ENCODE measurements at regions not wholly inside any gene's neighbourhood (a gene's known extent, or its start where the extent isn't known, plus 50 kb on each side); places are given as distances from the start of the nearest gene placed in this dataset.
A peak's percentile ranks its signal among the peaks of the same experiment; 100 is the strongest.
"Not testable (repeated sequence)": the region's sequence is repeated elsewhere in the genome, so short reads cannot be mapped to it uniquely, and the experiment has no call there.

DNA sequence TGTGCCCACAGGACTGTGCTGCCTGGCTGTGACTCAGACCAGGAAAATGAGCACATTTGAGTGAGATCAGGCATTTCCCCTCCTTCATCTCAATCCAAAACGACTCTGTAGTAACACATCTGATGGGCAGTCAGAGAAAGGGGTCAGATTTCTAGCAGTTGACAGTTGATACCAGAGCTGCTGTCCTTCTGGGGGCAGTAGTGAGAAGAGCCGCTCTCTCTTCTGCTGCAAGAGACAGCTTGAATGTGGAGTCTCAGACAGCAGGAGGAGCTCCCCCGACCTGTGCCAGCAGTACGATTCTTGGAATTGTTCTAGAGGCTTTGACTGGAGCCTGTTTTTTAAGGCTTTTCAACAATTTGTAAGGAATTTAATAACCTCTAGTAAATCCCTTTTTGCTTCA, 1413.7 kb downstream of the RPIA start:
- DNase-seq; H3K36me3 Mint-ChIP-seq (ENCODE audit: low read depth); H3K4me1 ChIP-seq (ENCODE audit: control insufficient read depth, insufficient read depth, low read length); H3K27ac ChIP-seq (ENCODE audit: low read depth, low read length); H3K27me3 ChIP-seq (ENCODE audit: control insufficient read depth, insufficient read depth, low read length, poor library complexity, severe bottlenecking); H3K9me3 ChIP-seq (ENCODE audit: control insufficient read depth, low read length); H3K27ac Mint-ChIP-seq; H3K4me3 Mint-ChIP-seq; H3K4me1 Mint-ChIP-seq; H3K27me3 Mint-ChIP-seq (ENCODE audit: insufficient read depth); H3K9ac ChIP-seq (ENCODE audit: extremely low read depth, low read length, poor library complexity, severe bottlenecking); H3K9me3 Mint-ChIP-seq; H3K4me3 ChIP-seq (ENCODE audit: low read length); H3K36me3 ChIP-seq (ENCODE audit: control insufficient read depth, insufficient read depth, low read length): not testable (repeated sequence)
- TF ChIP-seq, protein P1, sequence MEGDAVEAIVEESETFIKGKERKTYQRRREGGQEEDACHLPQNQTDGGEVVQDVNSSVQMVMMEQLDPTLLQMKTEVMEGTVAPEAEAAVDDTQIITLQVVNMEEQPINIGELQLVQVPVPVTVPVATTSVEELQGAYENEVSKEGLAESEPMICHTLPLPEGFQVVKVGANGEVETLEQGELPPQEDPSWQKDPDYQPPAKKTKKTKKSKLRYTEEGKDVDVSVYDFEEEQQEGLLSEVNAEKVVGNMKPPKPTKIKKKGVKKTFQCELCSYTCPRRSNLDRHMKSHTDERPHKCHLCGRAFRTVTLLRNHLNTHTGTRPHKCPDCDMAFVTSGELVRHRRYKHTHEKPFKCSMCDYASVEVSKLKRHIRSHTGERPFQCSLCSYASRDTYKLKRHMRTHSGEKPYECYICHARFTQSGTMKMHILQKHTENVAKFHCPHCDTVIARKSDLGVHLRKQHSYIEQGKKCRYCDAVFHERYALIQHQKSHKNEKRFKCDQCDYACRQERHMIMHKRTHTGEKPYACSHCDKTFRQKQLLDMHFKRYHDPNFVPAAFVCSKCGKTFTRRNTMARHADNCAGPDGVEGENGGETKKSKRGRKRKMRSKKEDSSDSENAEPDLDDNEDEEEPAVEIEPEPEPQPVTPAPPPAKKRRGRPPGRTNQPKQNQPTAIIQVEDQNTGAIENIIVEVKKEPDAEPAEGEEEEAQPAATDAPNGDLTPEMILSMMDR (conservative IDR thresholded peaks at IDR 0.05): peak; percentile 64
- WGBS, 2 experiments (ENCODE audit: insufficient coverage in 1 of 2, insufficient read length in 1 of 2): 60% methylated on average over 4 of the region's 4 CpGs; no CpG with 5 or more reads in 1 of the 2 experiments

DNA sequence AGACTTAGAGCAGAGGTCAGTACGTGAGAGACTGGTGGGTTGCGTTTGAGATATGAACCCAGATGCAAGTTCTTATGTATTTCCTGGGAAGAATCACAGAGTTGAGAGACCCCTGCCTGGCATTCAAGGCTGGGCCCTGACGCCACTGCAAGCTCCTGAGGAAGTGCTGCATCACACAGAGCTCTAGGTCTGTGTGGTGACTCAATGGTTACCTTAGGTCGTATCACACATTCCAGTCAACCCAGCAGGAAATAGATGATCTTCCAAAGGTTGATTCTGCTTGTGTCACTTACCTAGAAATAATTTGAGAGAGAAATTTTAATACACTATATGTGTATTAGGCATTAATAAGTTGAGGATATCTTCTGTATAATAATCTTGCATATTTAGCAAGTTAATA, 1431.9 kb downstream of the RPIA start:
- not testable (repeated sequence) for H3K36me3 ChIP-seq (ENCODE audit: control insufficient read depth, insufficient read depth, low read length); H3K4me3 Mint-ChIP-seq; H3K36me3 Mint-ChIP-seq (ENCODE audit: low read depth); H3K27ac ChIP-seq (ENCODE audit: low read depth, low read length); H3K9me3 ChIP-seq (ENCODE audit: control insufficient read depth, low read length); H3K27ac Mint-ChIP-seq; H3K27me3 ChIP-seq (ENCODE audit: control insufficient read depth, insufficient read depth, low read length, poor library complexity, severe bottlenecking); H3K4me3 ChIP-seq (ENCODE audit: low read length); DNase-seq; H3K9me3 Mint-ChIP-seq; H3K4me1 Mint-ChIP-seq; H3K4me1 ChIP-seq (ENCODE audit: control insufficient read depth, insufficient read depth, low read length); H3K9ac ChIP-seq (ENCODE audit: extremely low read depth, low read length, poor library complexity, severe bottlenecking); H3K27me3 Mint-ChIP-seq (ENCODE audit: insufficient read depth)
- WGBS, 2 experiments (ENCODE audit: insufficient coverage in 1 of 2, insufficient read length in 1 of 2): 67 to 74% methylated on average over 1 to 4 of the region's 4 CpGs

DNA sequence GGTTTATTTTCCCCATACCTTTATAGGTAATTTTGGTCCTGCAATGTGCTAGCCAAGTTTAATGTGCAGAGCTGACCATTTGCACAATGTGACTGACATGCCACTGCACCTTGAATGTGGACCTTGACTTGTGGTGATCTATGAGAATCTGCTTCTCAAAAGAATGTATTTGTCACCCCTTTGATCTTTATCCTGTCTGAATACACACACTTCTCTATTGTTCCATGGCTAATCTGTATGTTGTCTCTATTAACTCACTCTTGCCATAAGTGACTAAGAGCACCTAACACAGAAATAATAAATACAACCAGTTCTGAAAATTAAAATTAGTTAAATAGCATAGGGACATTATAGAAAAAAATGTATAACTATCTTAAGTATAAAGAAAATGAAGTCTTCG, 1447.6 kb downstream of the RPIA start:
- not testable (repeated sequence) for H3K27me3 ChIP-seq (ENCODE audit: control insufficient read depth, insufficient read depth, low read length, poor library complexity, severe bottlenecking); H3K9me3 ChIP-seq (ENCODE audit: control insufficient read depth, low read length); H3K27ac ChIP-seq (ENCODE audit: low read depth, low read length); H3K36me3 Mint-ChIP-seq (ENCODE audit: low read depth); H3K4me1 ChIP-seq (ENCODE audit: control insufficient read depth, insufficient read depth, low read length); H3K4me3 ChIP-seq (ENCODE audit: low read length); H3K4me1 Mint-ChIP-seq; H3K27me3 Mint-ChIP-seq (ENCODE audit: insufficient read depth); H3K4me3 Mint-ChIP-seq; DNase-seq; H3K9ac ChIP-seq (ENCODE audit: extremely low read depth, low read length, poor library complexity, severe bottlenecking); H3K27ac Mint-ChIP-seq; H3K36me3 ChIP-seq (ENCODE audit: control insufficient read depth, insufficient read depth, low read length)
- whole genome bisulfite sequencing, 2 experiments (ENCODE audit: insufficient coverage in 1 of 2, insufficient read length in 1 of 2): no CpG with 5 or more reads among the region's 1 CpG
- H3K9me3 Mint-ChIP-seq: peaks cover 11% of the 10 kb centered on the region

DNA sequence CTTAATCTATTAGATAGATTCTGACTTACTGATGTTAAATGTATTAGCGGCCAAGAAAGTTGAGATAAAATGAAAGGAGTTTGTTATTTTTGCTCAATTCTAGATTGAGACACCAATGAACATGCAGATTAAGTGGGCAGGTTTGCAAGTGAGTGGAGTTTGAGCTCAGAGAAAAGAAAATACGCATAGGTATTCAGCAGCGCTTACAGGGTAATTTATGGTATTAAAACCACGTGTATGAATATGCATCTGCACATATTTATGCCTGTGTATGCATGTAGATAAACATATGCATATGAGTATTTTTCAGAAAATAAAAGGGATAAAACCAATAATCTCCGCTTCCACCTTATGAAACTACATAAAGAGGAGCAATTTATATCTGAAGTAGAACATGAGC, 1450.1 kb downstream of the RPIA start:
- not testable (repeated sequence) for H3K9ac ChIP-seq (ENCODE audit: extremely low read depth, low read length, poor library complexity, severe bottlenecking); DNase-seq; H3K27ac Mint-ChIP-seq; H3K4me3 Mint-ChIP-seq; H3K4me1 Mint-ChIP-seq; H3K36me3 Mint-ChIP-seq (ENCODE audit: low read depth); H3K36me3 ChIP-seq (ENCODE audit: control insufficient read depth, insufficient read depth, low read length); H3K4me1 ChIP-seq (ENCODE audit: control insufficient read depth, insufficient read depth, low read length); H3K27me3 ChIP-seq (ENCODE audit: control insufficient read depth, insufficient read depth, low read length, poor library complexity, severe bottlenecking); H3K27ac ChIP-seq (ENCODE audit: low read depth, low read length); H3K9me3 ChIP-seq (ENCODE audit: control insufficient read depth, low read length); H3K27me3 Mint-ChIP-seq (ENCODE audit: insufficient read depth); H3K4me3 ChIP-seq (ENCODE audit: low read length)
- peaks cover 19% of the 10 kb centered on the region for H3K9me3 Mint-ChIP-seq
- WGBS, 2 experiments (ENCODE audit: insufficient coverage in 1 of 2, insufficient read length in 1 of 2): 65% methylated on average over 3 of the region's 5 CpGs; no CpG with 5 or more reads in 1 of the 2 experiments

DNA sequence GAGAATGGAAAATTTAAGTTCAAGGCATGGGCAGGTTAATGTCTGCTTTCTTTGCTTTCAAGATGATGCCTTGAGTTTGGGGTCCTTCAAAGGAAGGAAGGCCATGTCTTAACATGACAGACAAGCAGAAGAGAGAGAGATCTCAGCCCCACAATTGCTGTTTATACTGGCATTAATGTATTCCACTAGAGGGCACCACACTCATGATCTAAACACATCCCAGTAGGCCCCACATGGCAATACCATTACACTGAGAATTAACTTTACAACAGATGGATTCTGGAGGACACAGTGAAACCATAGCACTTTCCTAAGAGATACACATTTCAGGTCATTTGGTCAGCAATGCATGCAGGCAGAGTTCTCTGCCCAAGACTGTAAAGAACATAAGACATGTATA, 1460.3 kb downstream of the RPIA start:
- not testable (repeated sequence) for H3K4me3 ChIP-seq (ENCODE audit: low read length); DNase-seq; H3K4me1 ChIP-seq (ENCODE audit: control insufficient read depth, insufficient read depth, low read length); H3K27ac ChIP-seq (ENCODE audit: low read depth, low read length); H3K9me3 ChIP-seq (ENCODE audit: control insufficient read depth, low read length); H3K9me3 Mint-ChIP-seq; H3K27me3 ChIP-seq (ENCODE audit: control insufficient read depth, insufficient read depth, low read length, poor library complexity, severe bottlenecking); H3K27me3 Mint-ChIP-seq (ENCODE audit: insufficient read depth); H3K4me1 Mint-ChIP-seq; H3K4me3 Mint-ChIP-seq; H3K27ac Mint-ChIP-seq; H3K9ac ChIP-seq (ENCODE audit: extremely low read depth, low read length, poor library complexity, severe bottlenecking); H3K36me3 Mint-ChIP-seq (ENCODE audit: low read depth); H3K36me3 ChIP-seq (ENCODE audit: control insufficient read depth, insufficient read depth, low read length)

DNA sequence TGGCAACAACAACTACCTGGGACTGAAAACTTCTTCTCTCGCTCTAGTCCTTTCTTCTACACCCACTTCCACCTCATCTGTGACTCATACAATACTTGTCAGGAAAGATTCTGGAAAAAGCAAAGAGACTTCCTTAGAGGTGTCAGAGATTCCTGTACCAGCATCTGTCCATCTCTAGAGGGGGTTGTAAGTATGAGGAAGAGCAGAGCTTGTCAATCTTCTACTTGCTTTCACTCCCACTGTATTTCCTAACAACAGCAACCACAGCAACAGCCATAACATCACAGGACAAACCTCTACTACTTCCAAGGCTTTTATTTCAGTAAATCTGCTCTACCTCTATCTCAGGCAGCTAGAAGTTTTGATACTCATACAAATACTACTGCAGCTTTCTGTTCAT, 1479.5 kb downstream of the RPIA start:
- 63% methylated on average over 1 of the region's 1 CpG; no CpG with 5 or more reads in 1 of the 2 experiments for WGBS, 2 experiments (ENCODE audit: insufficient coverage in 1 of 2, insufficient read length in 1 of 2)
- not testable (repeated sequence) for H3K9me3 ChIP-seq (ENCODE audit: control insufficient read depth, low read length); H3K27me3 ChIP-seq (ENCODE audit: control insufficient read depth, insufficient read depth, low read length, poor library complexity, severe bottlenecking); H3K4me3 ChIP-seq (ENCODE audit: low read length); DNase-seq; H3K4me1 ChIP-seq (ENCODE audit: control insufficient read depth, insufficient read depth, low read length); H3K4me1 Mint-ChIP-seq; H3K27me3 Mint-ChIP-seq (ENCODE audit: insufficient read depth); H3K36me3 Mint-ChIP-seq (ENCODE audit: low read depth); H3K9ac ChIP-seq (ENCODE audit: extremely low read depth, low read length, poor library complexity, severe bottlenecking); H3K36me3 ChIP-seq (ENCODE audit: control insufficient read depth, insufficient read depth, low read length); H3K4me3 Mint-ChIP-seq; H3K27ac Mint-ChIP-seq; H3K27ac ChIP-seq (ENCODE audit: low read depth, low read length)
- peaks cover 14% of the 10 kb centered on the region for H3K9me3 Mint-ChIP-seq

DNA sequence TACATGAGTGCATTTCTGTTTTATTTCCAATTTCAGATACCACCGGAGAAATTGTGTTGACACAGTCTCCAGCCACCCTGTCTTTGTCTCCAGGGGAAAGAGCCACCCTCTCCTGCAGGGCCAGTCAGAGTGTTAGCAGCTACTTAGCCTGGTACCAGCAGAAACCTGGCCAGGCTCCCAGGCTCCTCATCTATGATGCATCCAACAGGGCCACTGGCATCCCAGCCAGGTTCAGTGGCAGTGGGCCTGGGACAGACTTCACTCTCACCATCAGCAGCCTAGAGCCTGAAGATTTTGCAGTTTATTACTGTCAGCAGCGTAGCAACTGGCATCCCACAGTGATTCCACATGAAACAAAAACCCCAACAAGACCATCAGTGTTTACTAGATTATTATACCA, 1481.6 kb downstream of the RPIA start:
- not testable (repeated sequence) for H3K27ac ChIP-seq (ENCODE audit: low read depth, low read length)

More for the DNA sequence above, 1481.6 kb downstream of the RPIA start:
- not testable (repeated sequence) for DNase-seq; H3K9ac ChIP-seq (ENCODE audit: extremely low read depth, low read length, poor library complexity, severe bottlenecking); H3K36me3 Mint-ChIP-seq (ENCODE audit: low read depth); H3K27ac Mint-ChIP-seq; H3K36me3 ChIP-seq (ENCODE audit: control insufficient read depth, insufficient read depth, low read length); H3K4me1 ChIP-seq (ENCODE audit: control insufficient read depth, insufficient read depth, low read length); H3K27me3 ChIP-seq (ENCODE audit: control insufficient read depth, insufficient read depth, low read length, poor library complexity, severe bottlenecking); H3K9me3 ChIP-seq (ENCODE audit: control insufficient read depth, low read length); H3K27me3 Mint-ChIP-seq (ENCODE audit: insufficient read depth); H3K4me3 ChIP-seq (ENCODE audit: low read length); H3K4me1 Mint-ChIP-seq; H3K4me3 Mint-ChIP-seq
- WGBS, 2 experiments (ENCODE audit: insufficient coverage in 1 of 2, insufficient read length in 1 of 2): 75% methylated on average over 1 of the region's 2 CpGs; no CpG with 5 or more reads in 1 of the 2 experiments
- H3K9me3 Mint-ChIP-seq: peaks cover 19% of the 10 kb centered on the region
